SK-N-SH (cell line): ENCODE measurements at regions not wholly inside any gene's neighbourhood (a gene's known extent, or its start where the extent isn't known, plus 50 kb on each side); places are given as distances from the start of the nearest gene placed in this dataset.

Experiments
- CTCF ChIA-PET: fragments of 300-600, 350-600 bp; formaldehyde crosslinking; extraction: SDS; loops from one replicate; lab custom pipeline; 2021; lab: Yijun Ruan, JAX
- POLR2A ChIA-PET: fragments of 350-600 bp; sonication (Branson Sonifier 250); formaldehyde crosslinking; extraction: SDS; loops from one replicate; lab custom pipeline; 2020; ENCODE audit warnings: antibody characterized with exemption, inconsistent platforms; lab: Yijun Ruan, JAX
- DNase-seq: peaks from one replicate; pipeline ENCODE4 v3.0.0; 2012
- H2AFZ ChIP-seq: fragments of 200-600 bp; sonication (generic); 2 replicates; pipeline ENCODE4 v1.8.1; 2016; ENCODE audit warnings: antibody characterized with exemption, mild to moderate bottlenecking, low read depth
- H3F3A ChIP-seq: fragments of 200-600 bp; sonication (generic); replicated peaks from 2 replicates; pipeline ENCODE3; 2016; ENCODE audit warnings: antibody characterized with exemption, mild to moderate bottlenecking; ENCODE audit not compliant: insufficient read depth
- H3K27ac ChIP-seq, 2 experiments: fragments of 200-500 bp in 1 of 2; fragments of 200-600 bp in 1 of 2; sonication (Bioruptor generic) in 1 of 2; sonication (generic), shearing (Covaris generic) in 1 of 2; 2 replicates each; pipeline versions ENCODE4 v1.5.1 to v1.6.1; 2014 to 2016; ENCODE audit warnings: low read depth in 2 of 2, inconsistent platforms in 1 of 2, low read length in 1 of 2, mild to moderate bottlenecking in 1 of 2, mixed read lengths in 1 of 2
- H3K27me3 ChIP-seq: fragments of 200-600 bp; sonication (generic), shearing (Covaris generic); 2 replicates; pipeline ENCODE4 v1.6.1; 2016; ENCODE audit warnings: mixed run types; ENCODE audit not compliant: insufficient read depth
- H3K36me3 ChIP-seq, 2 experiments: fragments of 200-500 bp in 1 of 2; fragments of 200-600 bp in 1 of 2; sonication (Bioruptor generic) in 1 of 2; sonication (generic) in 1 of 2; replicated peaks in 1 of 2; 2 replicates each; pipeline versions ENCODE3 to v1.5.1; 2014 to 2016; ENCODE audit warnings: low read length in 1 of 2, mild to moderate bottlenecking in 1 of 2; ENCODE audit not compliant: insufficient read depth in 2 of 2, control insufficient read depth in 1 of 2
- H3K4me1 ChIP-seq, 2 experiments: fragments of 200-500 bp in 1 of 2; fragments of 200-600 bp in 1 of 2; sonication (Bioruptor generic) in 1 of 2; sonication (generic), shearing (Covaris generic) in 1 of 2; 2 replicates each; pipeline versions ENCODE4 v1.5.1 to v1.6.1; 2014 to 2016; ENCODE audit warnings: low read depth in 1 of 2, low read length in 1 of 2, mixed run types in 1 of 2; ENCODE audit not compliant: insufficient read depth in 2 of 2, control insufficient read depth in 1 of 2
- H3K4me2 ChIP-seq: fragments of 200-600 bp; sonication (generic), shearing (Covaris generic); 2 replicates; pipeline ENCODE4 v1.6.1; 2017; ENCODE audit warnings: mixed run types
- H3K4me3 ChIP-seq, 2 experiments: fragments of 200-500 bp in 1 of 2; fragments of 200-600 bp in 1 of 2; sonication (Bioruptor generic) in 1 of 2; sonication (generic), shearing (Covaris generic) in 1 of 2; 2 replicates each; pipeline versions ENCODE4 v1.5.1 to v1.8.1; 2014 to 2016; ENCODE audit warnings: low read depth in 2 of 2, inconsistent platforms in 1 of 2, low read length in 1 of 2, mild to moderate bottlenecking in 1 of 2, mixed read lengths in 1 of 2, moderate library complexity in 1 of 2
- H3K79me2 ChIP-seq: fragments of 200-600 bp; sonication (generic); 2 replicates; pipeline ENCODE4 v1.8.1; 2017; ENCODE audit warnings: mild to moderate bottlenecking; ENCODE audit not compliant: insufficient read depth
- H3K9ac ChIP-seq: fragments of 200-600 bp; sonication (generic); 2 replicates; pipeline ENCODE4 v1.6.1; 2017; ENCODE audit warnings: mixed run types
- H3K9me2 ChIP-seq: fragments of 200-600 bp; sonication (generic); 2 replicates; pipeline ENCODE4 v1.6.1; 2017; ENCODE audit warnings: mixed run types
- H3K9me3 ChIP-seq: fragments of 200-600 bp; sonication (generic); 2 replicates; pipeline ENCODE4 v1.6.1; 2017; ENCODE audit warnings: mixed run types, mild to moderate bottlenecking, moderate library complexity
- H4K20me1 ChIP-seq: fragments of 200-600 bp; sonication (generic); 2 replicates; pipeline ENCODE4 v1.6.1; 2017; ENCODE audit warnings: mild to moderate bottlenecking, mixed run types; ENCODE audit not compliant: insufficient read depth
- EZH2phosphoT487 ChIP-seq: fragments of 200-600 bp; sonication (generic); IDR thresholded peaks from 2 replicates; pipeline ENCODE4 v1.6.1; 2017; ENCODE audit warnings: low read depth, mixed run types, mild to moderate bottlenecking, antibody characterized with exemption, moderate library complexity, borderline replicate concordance
- FOXM1 ChIP-seq: IDR thresholded peaks from 2 replicates; pipeline ENCODE4 v1.4.0; 2012; ENCODE audit warnings: low read depth, mild to moderate bottlenecking
- GABPA ChIP-seq: IDR thresholded peaks from 2 replicates; pipeline ENCODE4 v1.4.0; 2012; ENCODE audit warnings: low read depth, mild to moderate bottlenecking
- GATA2 ChIP-seq: sonication (generic); formaldehyde crosslinking; IDR thresholded peaks from 2 replicates; pipeline ENCODE4 v1.5.0; 2020; ENCODE audit warnings: mild to moderate bottlenecking, missing genetic modification reagents
- JUND ChIP-seq: IDR thresholded peaks from 2 replicates; pipeline ENCODE4 v1.4.0; 2012
- PBX3 ChIP-seq: IDR thresholded peaks from 2 replicates; pipeline ENCODE4; 2012
- POLR2AphosphoS5 ChIP-seq: IDR thresholded peaks from 2 replicates; pipeline ENCODE4 v1.6.1; 2012; ENCODE audit warnings: low read depth, low read length
- RCOR1 ChIP-seq: fragments of 150-350 bp; IDR thresholded peaks from 2 replicates; pipeline ENCODE4 v1.6.1; 2017; ENCODE audit warnings: antibody characterized with exemption, low read length
- REST ChIP-seq: IDR thresholded peaks from 2 replicates; pipeline ENCODE4 v1.6.1; 2012; ENCODE audit warnings: mild to moderate bottlenecking, low read depth, low read length, moderate library complexity
- RXRA ChIP-seq: IDR thresholded peaks from 2 replicates; pipeline ENCODE4 v1.4.0; 2012; ENCODE audit warnings: low read depth, mild to moderate bottlenecking, borderline replicate concordance
- TCF12 ChIP-seq: IDR thresholded peaks from 2 replicates; pipeline ENCODE4 v1.4.0; 2012
- YY1 ChIP-seq: IDR thresholded peaks from 2 replicates; pipeline ENCODE4 v1.4.0; 2012; ENCODE audit warnings: low read depth, mild to moderate bottlenecking
- WGBS: methylation state at CpG from one replicate; pipeline ENCODE4 v1.1.6; 2017; ENCODE audit warnings: low lambda C conversion rate; 5-methylcytosine and 5-hydroxymethylcytosine counted together

GRCh38 chr7:117937049-117937752, 64.0 kb upstream of the CTTNBP2 start:
- DNase-seq: no peak
- Histone ChIP-seq H3K27me3 (no peaks in the 10 kb centered on the region), H3K9me2 (no peaks in the 10 kb centered on the region), H3K4me1 (no peaks in the 10 kb centered on the region), H4K20me1 (no peaks in the 10 kb centered on the region), H3K79me2 (no peaks in the 10 kb centered on the region), H3K27ac (no peak overlapping the region), H3K4me2 (no peak overlapping the region), H2AFZ (no peak overlapping the region), H3K4me3 (no peak overlapping the region), H3F3A (no peaks in the 10 kb centered on the region), H3K9me3 (no peaks in the 10 kb centered on the region), H3K9ac (no peak overlapping the region), H3K36me3 (no peaks in the 10 kb centered on the region)
- TF ChIP-seq PBX3 (no peak), FOXM1 (no peak), GATA2 (no peak), JUND (no peak), RCOR1 (no peak), POLR2AphosphoS5 (no peak), RXRA (no peak), YY1 (no peak)
- ChIA-PET POLR2A (no interaction called here), CTCF (interaction anchor here (0.7 to 1.7 kb wide), 3 partner anchors 14 to 478 kb away, joined by 3 to 4 read pairs (median 4); no protein-coding TSS in a partner anchor)
- WGBS: 8% methylated on average over 7 of the region's 7 CpGs

GRCh38 chr7:117937753-117938483, 64.7 kb upstream of the CTTNBP2 start:
- Histone ChIP-seq H3K27ac (no peak overlapping the region), H3K9ac (no peak overlapping the region), H3K4me1 (no peaks in the 10 kb centered on the region), H3K9me2 (no peaks in the 10 kb centered on the region), H3K9me3 (no peaks in the 10 kb centered on the region), H2AFZ (no peak overlapping the region), H3F3A (no peaks in the 10 kb centered on the region), H4K20me1 (no peaks in the 10 kb centered on the region), H3K36me3 (no peaks in the 10 kb centered on the region)
- POLR2A ChIA-PET: no interaction called here
- DNase-seq: no peak
- CTCF ChIA-PET: interaction anchor here (1.7 kb wide), 1 partner anchor 13 kb away, joined by 4 read pairs; no protein-coding TSS in a partner anchor
- WGBS: 15% methylated on average over 2 of the region's 2 CpGs
- TF ChIP-seq REST (no peak), TCF12 (no peak), EZH2phosphoT487 (no peak), GATA2 (no peak), GABPA (no peak)
- TF ChIP-seq, all 33 proteins: peak for 0
- H3K4me3 ChIP-seq: no peak overlapping the region
- H3K79me2 ChIP-seq: no peaks in the 10 kb centered on the region
- no peak overlapping the region for H3K4me2 ChIP-seq
- H3K27me3 ChIP-seq: no peaks in the 10 kb centered on the region
